ENCODE measurements at regions not wholly inside any gene's neighbourhood (a gene's known extent, or its start where the extent isn't known, plus 50 kb on each side); places are given as distances from the start of the nearest gene placed in this dataset.

- TF ChIP-seq CTCF (IDR thresholded peaks at IDR 0.05; ENCODE audit: low read length), result no peak
- TF ChIP-seq EZH2 (optimal IDR thresholded peaks at IDR 0.05; ENCODE audit: low read depth, low read length), result no peak
- no peak for TF ChIP-seq EZH2phosphoT487 (IDR thresholded peaks at IDR 0.05; ENCODE audit: low read length)
These were observed 419.1 kb downstream of the HS3ST3B1 start for GRCh38 chr17:14719942-14720341.
